ENCODE measurements at regions not wholly inside any gene's neighbourhood (a gene's known extent, or its start where the extent isn't known, plus 50 kb on each side); places are given as distances from the start of the nearest gene placed in this dataset.

GRCh38 chr15:98203872-98204660 is 243.6 kb downstream of the ARRDC4 start (continued):
- TF ChIP-seq ZNF281 (CRISPR knock-in tag; IDR thresholded peaks at IDR 0.05) (no peak), ZNF396 (CRISPR knock-in tag; IDR thresholded peaks at IDR 0.05; ENCODE audit: borderline replicate concordance) (no peak), JUN (CRISPR knock-in tag; IDR thresholded peaks at IDR 0.05) (no peak)

DNA sequence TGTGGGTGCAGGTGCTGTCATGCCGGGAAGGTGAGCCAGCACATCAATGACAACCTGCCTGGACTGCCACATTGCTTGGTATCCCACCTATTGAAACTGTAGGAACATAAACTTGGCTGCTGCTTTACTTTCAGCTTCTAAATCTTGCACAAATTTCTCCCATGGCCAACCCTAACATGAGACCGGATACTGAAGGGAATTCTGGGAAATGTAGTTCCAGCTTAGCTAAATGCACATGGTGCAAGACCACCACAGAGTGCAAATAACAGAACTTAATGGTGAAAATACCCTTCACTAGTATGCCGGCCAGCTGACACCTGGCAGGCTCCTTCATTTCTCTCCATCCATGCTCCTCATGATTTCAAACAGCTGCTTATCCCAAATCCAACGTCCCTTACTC is 247.4 kb downstream of the ARRDC4 start:
- POLR2A ChIA-PET, result no interaction called here
- Mint-ChIP-seq H3K9me3 (no peaks in the 10 kb centered on the region), H3K36me3 (no peaks in the 10 kb centered on the region), H3K27me3 (ENCODE audit: low read depth) (no peaks in the 10 kb centered on the region), H3K4me1 (no peaks in the 10 kb centered on the region), H3K4me3 (no peak overlapping the region), H3K27ac (no peak overlapping the region)
- DNase-seq (ENCODE audit: low spot score) (no peak), ATAC-seq (no peak)
- TF ChIP-seq CREM (CRISPR knock-in tag; IDR thresholded peaks at IDR 0.05), result no peak
- CTCF ChIA-PET, result interaction anchor here (0.7 kb wide), 1 partner anchor 220 kb away, joined by 4 read pairs; no protein-coding TSS in a partner anchor

DNA sequence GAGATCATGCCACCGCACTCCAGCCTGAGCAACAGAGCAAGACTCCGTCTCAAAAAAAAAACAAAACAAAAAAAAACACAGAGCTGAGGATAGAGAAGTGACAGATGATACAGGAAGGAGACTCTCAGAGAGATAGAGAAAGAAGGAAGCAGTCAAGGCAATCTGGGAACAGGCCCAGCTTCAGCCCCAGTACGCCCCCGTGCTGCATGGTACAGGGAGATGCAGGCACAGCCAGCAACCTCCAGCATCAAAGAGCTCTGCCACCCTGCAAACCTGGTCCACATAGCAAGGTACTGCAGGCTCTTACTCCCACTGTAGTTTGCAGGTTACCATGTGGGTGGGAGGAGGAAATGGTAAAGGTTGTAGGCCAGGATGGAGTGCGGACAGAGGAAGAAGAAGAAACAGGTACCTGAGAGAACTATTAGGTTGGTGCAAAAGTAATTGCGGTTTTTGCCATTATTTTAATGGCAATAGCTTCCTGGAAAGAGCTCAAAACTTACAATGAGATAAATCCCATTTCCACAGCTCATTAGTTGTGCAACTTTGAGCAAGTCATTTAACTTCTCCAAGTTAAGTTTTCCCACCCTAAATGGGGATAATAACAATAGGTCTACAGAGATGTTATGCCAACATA is 253.0 kb downstream of the ARRDC4 start:
- Mint-ChIP-seq H3K36me3 (no peaks in the 10 kb centered on the region), H3K27me3 (ENCODE audit: low read depth) (no peaks in the 10 kb centered on the region), H3K27ac (no peak overlapping the region), H3K9me3 (no peaks in the 10 kb centered on the region), H3K4me1 (no peaks in the 10 kb centered on the region), H3K4me3 (no peak overlapping the region)
- POLR2A ChIA-PET, result no interaction called here
- TF ChIP-seq, protein P1, sequence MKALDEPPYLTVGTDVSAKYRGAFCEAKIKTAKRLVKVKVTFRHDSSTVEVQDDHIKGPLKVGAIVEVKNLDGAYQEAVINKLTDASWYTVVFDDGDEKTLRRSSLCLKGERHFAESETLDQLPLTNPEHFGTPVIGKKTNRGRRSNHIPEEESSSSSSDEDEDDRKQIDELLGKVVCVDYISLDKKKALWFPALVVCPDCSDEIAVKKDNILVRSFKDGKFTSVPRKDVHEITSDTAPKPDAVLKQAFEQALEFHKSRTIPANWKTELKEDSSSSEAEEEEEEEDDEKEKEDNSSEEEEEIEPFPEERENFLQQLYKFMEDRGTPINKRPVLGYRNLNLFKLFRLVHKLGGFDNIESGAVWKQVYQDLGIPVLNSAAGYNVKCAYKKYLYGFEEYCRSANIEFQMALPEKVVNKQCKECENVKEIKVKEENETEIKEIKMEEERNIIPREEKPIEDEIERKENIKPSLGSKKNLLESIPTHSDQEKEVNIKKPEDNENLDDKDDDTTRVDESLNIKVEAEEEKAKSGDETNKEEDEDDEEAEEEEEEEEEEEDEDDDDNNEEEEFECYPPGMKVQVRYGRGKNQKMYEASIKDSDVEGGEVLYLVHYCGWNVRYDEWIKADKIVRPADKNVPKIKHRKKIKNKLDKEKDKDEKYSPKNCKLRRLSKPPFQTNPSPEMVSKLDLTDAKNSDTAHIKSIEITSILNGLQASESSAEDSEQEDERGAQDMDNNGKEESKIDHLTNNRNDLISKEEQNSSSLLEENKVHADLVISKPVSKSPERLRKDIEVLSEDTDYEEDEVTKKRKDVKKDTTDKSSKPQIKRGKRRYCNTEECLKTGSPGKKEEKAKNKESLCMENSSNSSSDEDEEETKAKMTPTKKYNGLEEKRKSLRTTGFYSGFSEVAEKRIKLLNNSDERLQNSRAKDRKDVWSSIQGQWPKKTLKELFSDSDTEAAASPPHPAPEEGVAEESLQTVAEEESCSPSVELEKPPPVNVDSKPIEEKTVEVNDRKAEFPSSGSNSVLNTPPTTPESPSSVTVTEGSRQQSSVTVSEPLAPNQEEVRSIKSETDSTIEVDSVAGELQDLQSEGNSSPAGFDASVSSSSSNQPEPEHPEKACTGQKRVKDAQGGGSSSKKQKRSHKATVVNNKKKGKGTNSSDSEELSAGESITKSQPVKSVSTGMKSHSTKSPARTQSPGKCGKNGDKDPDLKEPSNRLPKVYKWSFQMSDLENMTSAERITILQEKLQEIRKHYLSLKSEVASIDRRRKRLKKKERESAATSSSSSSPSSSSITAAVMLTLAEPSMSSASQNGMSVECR (CRISPR knock-in tag; IDR thresholded peaks at IDR 0.05; ENCODE audit: borderline replicate concordance), result no peak
- TF ChIP-seq, protein P2, sequence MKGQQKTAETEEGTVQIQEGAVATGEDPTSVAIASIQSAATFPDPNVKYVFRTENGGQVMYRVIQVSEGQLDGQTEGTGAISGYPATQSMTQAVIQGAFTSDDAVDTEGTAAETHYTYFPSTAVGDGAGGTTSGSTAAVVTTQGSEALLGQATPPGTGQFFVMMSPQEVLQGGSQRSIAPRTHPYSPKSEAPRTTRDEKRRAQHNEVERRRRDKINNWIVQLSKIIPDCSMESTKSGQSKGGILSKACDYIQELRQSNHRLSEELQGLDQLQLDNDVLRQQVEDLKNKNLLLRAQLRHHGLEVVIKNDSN (CRISPR knock-in tag; IDR thresholded peaks at IDR 0.05), result no peak
- TF ChIP-seq HMGXB4 (CRISPR knock-in tag; IDR thresholded peaks at IDR 0.05), result no peak
- no peak for TF ChIP-seq ZNF138 (CRISPR knock-in tag; conservative IDR thresholded peaks at IDR 0.05)
- TF ChIP-seq TCF7 (CRISPR knock-in tag; IDR thresholded peaks at IDR 0.05; ENCODE audit: low read depth), result no peak
- no peak for TF ChIP-seq JAZF1 (CRISPR knock-in tag; IDR thresholded peaks at IDR 0.05)
- TF ChIP-seq RORB (CRISPR knock-in tag; IDR thresholded peaks at IDR 0.05), result no peak
- TF ChIP-seq HMGA2 (CRISPR knock-in tag; IDR thresholded peaks at IDR 0.05), result no peak
- no peak for TF ChIP-seq OVOL2 (CRISPR knock-in tag; IDR thresholded peaks at IDR 0.05; ENCODE audit: borderline replicate concordance)
- no peak for TF ChIP-seq FOXK1 (CRISPR knock-in tag; IDR thresholded peaks at IDR 0.05)
- DNase-seq (ENCODE audit: low spot score) (no peak), ATAC-seq (no peak)
- CTCF ChIA-PET, result interaction anchor here (1.3 kb wide), 1 partner anchor 35 kb away, joined by 5 read pairs; no protein-coding TSS in a partner anchor

All from WTC11 (cell line).